Type B pancreatic cell (in vitro differentiated cells): ENCODE measurements at regions not wholly inside any gene's neighbourhood (a gene's known extent, or its start where the extent isn't known, plus 50 kb on each side); places are given as distances from the start of the nearest gene placed in this dataset.

ENCODE experiments used
- DNase-seq: peaks from one replicate; pipeline ENCODE4 v3.0.0; 2021; ENCODE audit warnings: mixed read lengths; ENCODE audit not compliant: unreplicated experiment; ENCODE audit errors: extremely low spot score
- H3K27ac Mint-ChIP-seq: 2 replicates; pipeline ENCODE4 v1.8.0; 2021; ENCODE audit warnings: mild to moderate bottlenecking, mixed read lengths
- H3K27me3 Mint-ChIP-seq: 2 replicates; pipeline ENCODE4 v1.8.0; 2021; ENCODE audit warnings: mixed read lengths
- H3K36me3 Mint-ChIP-seq: 2 replicates; pipeline ENCODE4 v1.8.0; 2021; ENCODE audit warnings: mixed read lengths
- H3K4me1 Mint-ChIP-seq: one replicate; pipeline ENCODE4 v1.8.0; 2021; ENCODE audit warnings: mixed read lengths; ENCODE audit not compliant: unreplicated experiment
- H3K4me3 Mint-ChIP-seq: 2 replicates; pipeline ENCODE4 v1.8.0; 2021; ENCODE audit warnings: mild to moderate bottlenecking, mixed read lengths
- H3K9me3 Mint-ChIP-seq: 2 replicates; pipeline ENCODE4 v1.8.0; 2021; ENCODE audit warnings: mixed read lengths
- TF ChIP-seq, protein P1 (sequence below): fragments of 200-600 bp; sonication (generic); conservative IDR thresholded peaks from 2 replicates; pipeline ENCODE4 v1.5.0; 2021; ENCODE audit warnings: antibody characterized with exemption, mild to moderate bottlenecking

DNA sequence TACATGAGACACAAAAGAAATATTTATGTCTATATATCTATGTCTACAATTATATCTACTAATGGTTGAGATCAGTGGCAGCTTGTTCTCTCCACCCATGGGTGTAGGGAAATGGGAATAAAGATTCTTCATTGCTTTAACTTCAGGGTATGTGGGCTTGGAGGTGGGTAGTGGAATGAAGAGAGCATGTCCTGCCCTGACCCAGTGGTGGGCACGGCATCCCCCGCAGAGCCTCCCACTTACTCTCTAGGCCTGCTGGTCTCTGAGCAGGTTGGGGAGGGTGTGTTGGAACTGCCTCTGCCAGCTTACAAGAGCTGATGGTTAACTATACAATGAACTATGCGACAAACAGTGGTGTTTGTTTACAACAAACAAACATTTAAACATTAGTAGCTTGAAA lies 152.5 kb upstream of the SKOR2 start:
- Mint-ChIP-seq H3K4me1 (no peaks in the 10 kb centered on the region), H3K4me3 (no peak overlapping the region), H3K27me3 (peaks cover 18% of the 10 kb centered on the region), H3K27ac (no peak overlapping the region), H3K9me3 (no peaks in the 10 kb centered on the region), H3K36me3 (no peaks in the 10 kb centered on the region)
- TF ChIP-seq, protein P1, sequence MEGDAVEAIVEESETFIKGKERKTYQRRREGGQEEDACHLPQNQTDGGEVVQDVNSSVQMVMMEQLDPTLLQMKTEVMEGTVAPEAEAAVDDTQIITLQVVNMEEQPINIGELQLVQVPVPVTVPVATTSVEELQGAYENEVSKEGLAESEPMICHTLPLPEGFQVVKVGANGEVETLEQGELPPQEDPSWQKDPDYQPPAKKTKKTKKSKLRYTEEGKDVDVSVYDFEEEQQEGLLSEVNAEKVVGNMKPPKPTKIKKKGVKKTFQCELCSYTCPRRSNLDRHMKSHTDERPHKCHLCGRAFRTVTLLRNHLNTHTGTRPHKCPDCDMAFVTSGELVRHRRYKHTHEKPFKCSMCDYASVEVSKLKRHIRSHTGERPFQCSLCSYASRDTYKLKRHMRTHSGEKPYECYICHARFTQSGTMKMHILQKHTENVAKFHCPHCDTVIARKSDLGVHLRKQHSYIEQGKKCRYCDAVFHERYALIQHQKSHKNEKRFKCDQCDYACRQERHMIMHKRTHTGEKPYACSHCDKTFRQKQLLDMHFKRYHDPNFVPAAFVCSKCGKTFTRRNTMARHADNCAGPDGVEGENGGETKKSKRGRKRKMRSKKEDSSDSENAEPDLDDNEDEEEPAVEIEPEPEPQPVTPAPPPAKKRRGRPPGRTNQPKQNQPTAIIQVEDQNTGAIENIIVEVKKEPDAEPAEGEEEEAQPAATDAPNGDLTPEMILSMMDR: no peak
- DNase-seq: no peak

DNA sequence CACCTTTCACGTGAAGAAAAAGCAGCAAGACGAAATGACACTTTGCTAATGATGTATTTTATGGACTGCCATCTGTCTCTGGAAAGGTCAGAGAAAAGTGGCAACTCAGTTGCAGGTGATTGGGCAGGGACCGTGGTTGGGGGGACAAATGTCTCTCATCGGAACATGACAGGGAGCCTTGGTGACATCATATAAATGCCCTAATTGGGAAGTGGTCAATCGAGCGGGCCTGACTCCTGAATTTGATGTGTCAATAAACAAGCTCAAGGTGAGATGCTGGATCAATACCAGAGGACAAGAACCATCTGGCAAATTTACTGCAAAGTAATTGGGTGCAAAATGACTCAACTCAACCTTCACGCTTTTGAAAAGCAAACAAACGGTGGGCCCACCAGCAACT lies 151.9 kb upstream of the SKOR2 start:
- Mint-ChIP-seq H3K36me3 (no peaks in the 10 kb centered on the region), H3K27me3 (peaks cover 22% of the 10 kb centered on the region)
- TF ChIP-seq, protein P1: no peak

DNA sequence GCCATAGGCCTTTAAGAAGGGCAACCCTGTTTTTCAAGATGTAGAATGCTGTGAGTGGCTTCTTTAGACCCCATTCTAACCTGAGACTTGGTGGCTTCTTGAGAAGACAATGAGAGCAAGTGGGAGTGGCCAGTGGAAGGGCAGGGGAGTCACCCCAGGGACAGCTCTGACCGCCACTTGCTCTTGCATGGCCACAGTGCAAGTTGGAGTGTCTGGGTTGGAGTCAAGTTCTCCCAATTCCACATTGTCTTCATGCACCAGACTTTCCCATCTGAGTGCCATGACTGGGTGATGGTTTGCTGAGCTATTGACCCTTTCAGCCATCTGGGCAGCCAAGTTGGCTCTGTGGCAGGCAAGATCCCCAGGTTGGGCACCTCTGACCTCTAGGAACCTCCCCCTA lies 148.0 kb upstream of the SKOR2 start:
- H3K27me3 Mint-ChIP-seq: peaks cover 20% of the 10 kb centered on the region
- DNase-seq: no peak
- no peaks in the 10 kb centered on the region for H3K9me3 Mint-ChIP-seq
- no peak overlapping the region for H3K27ac Mint-ChIP-seq
- H3K4me3 Mint-ChIP-seq: no peak overlapping the region
- no peaks in the 10 kb centered on the region for H3K4me1 Mint-ChIP-seq
- no peaks in the 10 kb centered on the region for H3K36me3 Mint-ChIP-seq
- TF ChIP-seq, protein P1: no peak

More for the DNA sequence above, 151.9 kb upstream of the SKOR2 start:
- Mint-ChIP-seq H3K9me3 (no peaks in the 10 kb centered on the region), H3K4me1 (no peaks in the 10 kb centered on the region), H3K4me3 (no peak overlapping the region), H3K27ac (no peak overlapping the region)
- DNase-seq: no peak

DNA sequence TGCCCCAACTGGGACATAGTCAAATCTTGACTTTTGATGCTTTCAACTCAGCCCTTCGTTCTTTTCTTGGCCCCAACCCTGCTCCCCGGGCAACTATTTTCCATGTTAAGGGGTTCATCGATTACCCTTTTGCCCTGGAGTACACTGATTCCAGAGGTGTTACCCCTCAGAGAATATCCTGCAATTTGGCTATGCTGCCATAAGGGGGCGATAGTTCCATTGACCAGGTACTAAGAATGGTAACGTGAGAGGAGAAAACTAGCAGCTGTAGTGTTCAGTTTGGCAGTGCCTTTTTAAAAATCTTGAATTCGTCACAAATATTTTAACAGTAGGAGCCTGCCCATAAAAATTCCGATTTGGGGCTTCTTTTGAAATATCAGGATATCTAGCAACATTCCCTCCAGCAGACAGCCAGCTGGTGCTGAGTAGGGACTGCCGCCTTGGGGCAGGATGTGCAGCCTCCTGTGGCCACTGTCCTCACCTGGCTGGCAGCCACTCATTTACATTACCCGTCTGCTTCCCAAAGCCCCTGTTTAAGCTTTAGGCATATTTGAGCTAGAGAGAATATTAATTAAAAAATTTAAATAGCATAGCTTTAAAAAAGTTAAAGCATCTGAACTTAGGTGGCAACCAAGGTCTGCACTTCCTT lies 146.3 kb upstream of the SKOR2 start:
- DNase-seq: no peak
- Mint-ChIP-seq H3K36me3 (no peaks in the 10 kb centered on the region), H3K4me3 (no peak overlapping the region)

DNA sequence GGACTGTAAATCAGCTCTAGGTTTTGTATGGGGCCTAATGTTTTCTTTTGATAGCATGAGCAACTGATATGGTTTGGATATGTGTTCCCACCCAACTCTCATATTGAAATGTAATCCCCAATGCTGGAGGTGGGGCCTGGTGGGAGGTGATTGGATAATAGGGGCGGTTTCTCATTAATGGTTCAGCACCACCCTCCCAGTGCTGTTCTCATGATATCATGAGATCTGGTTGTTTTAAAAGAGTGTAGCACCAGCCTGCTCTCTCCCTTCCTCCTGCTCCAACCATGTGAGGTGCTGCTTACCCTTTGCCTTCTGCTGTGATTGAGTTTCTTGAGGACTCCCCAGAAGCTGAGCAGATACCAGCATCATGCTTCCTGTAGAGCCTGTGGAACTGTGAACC lies 140.2 kb upstream of the SKOR2 start:
- no peak overlapping the region for H3K4me3 Mint-ChIP-seq
- no peaks in the 10 kb centered on the region for H3K9me3 Mint-ChIP-seq
- no peaks in the 10 kb centered on the region for H3K36me3 Mint-ChIP-seq
- peaks cover 16% of the 10 kb centered on the region for H3K4me1 Mint-ChIP-seq
- no peak overlapping the region for H3K27ac Mint-ChIP-seq
- DNase-seq: no peak
- H3K27me3 Mint-ChIP-seq: peaks cover 6% of the 10 kb centered on the region
- TF ChIP-seq, protein P1: no peak

More for the DNA sequence above, 146.3 kb upstream of the SKOR2 start:
- TF ChIP-seq, protein P1: peak; percentile 72
- Mint-ChIP-seq H3K9me3 (no peaks in the 10 kb centered on the region), H3K27ac (no peak overlapping the region), H3K4me1 (no peaks in the 10 kb centered on the region), H3K27me3 (peaks cover 16% of the 10 kb centered on the region)
